ENCODE measurements at regions not wholly inside any gene's neighbourhood (a gene's known extent, or its start where the extent isn't known, plus 50 kb on each side); places are given as distances from the start of the nearest gene placed in this dataset.
"Not testable (repeated sequence)": the region's sequence is repeated elsewhere in the genome, so short reads cannot be mapped to it uniquely, and the experiment has no call there.

DNA sequence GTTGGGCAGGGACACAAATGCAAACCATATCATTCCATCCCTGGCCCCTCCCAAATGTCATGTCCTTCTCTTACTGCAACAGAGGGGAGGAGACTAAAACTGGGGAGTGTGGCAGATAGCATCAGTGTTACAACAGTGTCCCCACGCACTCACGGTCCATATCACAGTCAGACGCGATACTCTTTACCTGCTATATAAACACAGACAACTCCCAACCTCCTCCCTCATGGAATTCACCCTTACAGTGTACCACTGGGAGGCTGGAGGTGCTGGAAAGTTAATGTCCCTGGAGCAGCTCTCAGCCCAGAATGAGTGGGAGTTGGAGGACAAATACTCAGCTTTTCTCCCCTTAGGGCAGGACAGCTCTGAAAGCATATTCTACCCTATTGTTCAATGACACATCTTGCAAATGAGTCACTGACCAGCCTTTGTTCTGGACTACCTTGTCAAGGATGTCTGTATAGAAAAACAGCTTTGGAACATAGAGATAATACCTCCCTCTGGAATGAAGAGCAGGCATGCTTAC, 445.9 kb downstream of the SETD4 start:
- Mint-ChIP-seq H3K4me3 (no peak overlapping the region), H3K36me3 (ENCODE audit: low read depth) (no peaks in the 10 kb centered on the region), H3K9me3 (no peaks in the 10 kb centered on the region), H3K27ac (no peak overlapping the region), H3K27me3 (peaks cover 2% of the 10 kb centered on the region), H3K4me1 (ENCODE audit: low read depth) (peaks cover 9% of the 10 kb centered on the region)
- intact Hi-C loops (cut with micrococcal nuclease), result no loop called here

DNA sequence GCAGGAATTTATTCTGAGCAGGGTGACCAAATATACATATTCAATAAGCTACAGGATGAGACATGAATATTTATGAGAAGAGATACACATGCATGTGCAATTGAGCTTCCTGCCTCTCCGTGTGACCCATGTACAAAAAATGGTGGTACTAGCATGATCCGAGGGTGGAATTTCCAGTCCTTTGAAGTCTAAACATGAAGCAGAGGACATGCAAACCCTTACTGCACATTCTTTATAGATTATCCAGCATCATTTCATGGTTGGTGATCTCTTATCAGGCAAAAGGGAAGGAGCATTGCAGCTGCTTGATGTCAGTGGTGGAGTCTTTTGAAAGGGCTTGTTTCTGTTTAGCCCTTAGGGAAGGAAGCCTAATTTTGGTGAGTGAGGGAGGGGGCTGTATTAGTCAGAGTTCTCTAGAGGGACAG, 448.6 kb downstream of the SETD4 start:
- Mint-ChIP-seq H3K27ac (no peak overlapping the region), H3K9me3 (no peaks in the 10 kb centered on the region), H3K27me3 (no peaks in the 10 kb centered on the region), H3K36me3 (ENCODE audit: low read depth) (no peaks in the 10 kb centered on the region), H3K4me1 (ENCODE audit: low read depth) (peaks cover 9% of the 10 kb centered on the region), H3K4me3 (no peak overlapping the region)
- intact Hi-C loops (cut with micrococcal nuclease), result no loop called here

DNA sequence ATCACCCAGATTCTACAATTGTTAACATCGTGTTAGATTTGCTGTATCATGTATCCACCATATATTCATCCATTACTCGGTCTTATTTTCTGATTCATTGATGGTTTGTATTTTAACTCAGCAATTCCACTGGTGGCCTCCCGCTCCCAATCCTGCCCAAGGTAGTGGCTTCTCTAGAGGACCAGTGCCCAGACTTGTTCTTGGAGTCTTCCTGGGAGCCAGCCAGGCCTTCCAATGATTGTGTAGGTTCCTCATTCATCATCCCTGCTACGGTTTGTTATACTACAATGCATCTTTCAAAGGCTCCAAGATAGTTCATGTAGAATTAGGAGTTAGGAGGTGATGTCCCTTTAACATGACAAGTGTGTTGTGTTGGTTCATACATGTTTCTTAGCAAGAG, 451.1 kb downstream of the SETD4 start:
- H3K36me3 Mint-ChIP-seq (ENCODE audit: low read depth), result no peaks in the 10 kb centered on the region
- H3K4me3 Mint-ChIP-seq, result no peak overlapping the region
- no peaks in the 10 kb centered on the region for H3K9me3 Mint-ChIP-seq
- no peaks in the 10 kb centered on the region for H3K4me1 Mint-ChIP-seq (ENCODE audit: low read depth)
- H3K27ac Mint-ChIP-seq, result no peak overlapping the region
- intact Hi-C loops (cut with micrococcal nuclease), result no loop called here
- H3K27me3 Mint-ChIP-seq, result no peaks in the 10 kb centered on the region

DNA sequence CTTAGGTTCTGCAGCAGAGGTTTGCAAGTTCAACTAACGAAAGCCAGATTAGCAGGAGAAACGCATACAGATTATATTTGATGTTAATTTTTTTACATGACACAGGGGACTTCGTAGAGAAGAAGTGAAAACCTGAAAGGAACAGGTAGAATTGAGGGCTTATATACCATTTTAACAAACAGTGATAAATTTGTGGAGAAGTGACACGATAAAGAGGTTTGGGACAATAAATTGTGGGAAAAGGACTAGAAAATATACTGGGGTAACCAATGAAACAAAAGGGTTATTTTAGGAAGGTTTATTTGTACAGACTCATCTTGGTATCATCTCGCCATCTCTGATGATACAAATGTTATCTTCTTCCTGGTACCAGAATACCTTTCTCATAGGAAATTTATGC, 452.9 kb downstream of the SETD4 start:
- intact Hi-C loops (cut with micrococcal nuclease), result no loop called here
- Mint-ChIP-seq H3K36me3 (ENCODE audit: low read depth) (no peaks in the 10 kb centered on the region), H3K9me3 (no peaks in the 10 kb centered on the region), H3K27me3 (peaks cover 2% of the 10 kb centered on the region), H3K4me3 (no peak overlapping the region), H3K27ac (no peak overlapping the region), H3K4me1 (ENCODE audit: low read depth) (no peaks in the 10 kb centered on the region)

DNA sequence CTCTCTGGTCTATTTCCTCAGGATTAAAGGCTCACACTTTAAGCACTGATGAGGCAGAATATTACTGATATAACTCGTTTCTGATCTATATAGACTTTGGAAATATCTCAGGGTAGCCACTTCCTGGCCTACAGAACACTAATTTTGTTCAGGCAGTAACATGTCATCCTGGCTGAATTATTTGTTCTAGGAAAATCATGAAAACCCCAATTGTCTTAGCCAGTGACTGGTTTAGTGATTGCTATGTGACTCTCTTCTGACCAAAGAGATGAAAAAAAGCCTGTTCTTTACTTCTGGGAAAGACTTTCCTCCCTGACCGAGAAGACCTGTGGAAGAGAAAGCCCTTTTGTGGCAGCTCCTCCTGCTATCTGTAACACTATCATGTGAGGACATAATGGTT, 453.7 kb downstream of the SETD4 start:
- H3K27ac Mint-ChIP-seq, result no peak overlapping the region
- H3K36me3 Mint-ChIP-seq (ENCODE audit: low read depth), result no peaks in the 10 kb centered on the region
- H3K27me3 Mint-ChIP-seq, result peaks cover 4% of the 10 kb centered on the region
- H3K9me3 Mint-ChIP-seq, result no peaks in the 10 kb centered on the region
- intact Hi-C loops (cut with micrococcal nuclease), result no loop called here
- no peak overlapping the region for H3K4me3 Mint-ChIP-seq
- no peaks in the 10 kb centered on the region for H3K4me1 Mint-ChIP-seq (ENCODE audit: low read depth)

DNA sequence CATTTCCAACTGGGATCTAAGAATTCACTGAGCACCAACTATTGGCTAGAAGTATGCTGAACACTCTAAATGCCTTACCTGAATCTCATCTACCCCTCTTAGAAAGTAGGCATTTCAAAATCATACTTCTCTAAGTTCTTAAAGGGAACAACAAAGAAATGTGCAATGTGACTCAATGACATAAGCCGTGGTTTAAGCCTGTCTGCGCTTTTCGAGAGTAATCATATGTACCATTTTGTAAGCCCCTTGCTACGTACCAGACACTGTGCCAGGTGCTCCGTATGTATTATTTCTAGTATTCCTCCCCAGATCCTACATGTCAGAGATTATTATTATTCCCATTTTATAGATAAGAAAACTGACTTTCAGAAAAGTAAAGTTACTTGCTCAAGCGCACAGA, 454.2 kb downstream of the SETD4 start:
- Mint-ChIP-seq H3K36me3 (ENCODE audit: low read depth) (no peaks in the 10 kb centered on the region), H3K27ac (no peak overlapping the region), H3K4me3 (no peak overlapping the region), H3K9me3 (no peaks in the 10 kb centered on the region), H3K27me3 (peaks cover 4% of the 10 kb centered on the region), H3K4me1 (ENCODE audit: low read depth) (no peaks in the 10 kb centered on the region)
- intact Hi-C loops (cut with micrococcal nuclease), result no loop called here

DNA sequence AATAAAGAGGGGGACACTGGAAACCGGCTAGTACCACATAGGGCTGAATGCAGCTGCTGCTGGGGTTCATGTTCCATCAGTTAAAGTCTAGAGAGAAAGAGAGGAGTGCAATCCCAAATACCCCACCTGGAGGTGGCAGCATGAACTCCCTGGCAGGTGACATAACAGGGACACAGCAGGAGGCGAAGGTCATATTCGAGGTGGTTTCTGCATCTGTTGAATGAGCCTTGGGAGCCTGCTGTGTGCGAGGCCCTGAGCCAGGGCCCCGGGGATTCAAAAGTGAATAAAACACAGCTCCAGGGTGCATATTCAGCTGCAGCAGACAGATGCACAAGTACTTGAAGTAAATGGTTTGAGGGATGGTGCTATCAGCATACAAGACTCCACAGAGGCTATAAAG, 456.8 kb downstream of the SETD4 start:
- Mint-ChIP-seq H3K36me3 (ENCODE audit: low read depth) (no peaks in the 10 kb centered on the region), H3K27me3 (peaks cover 4% of the 10 kb centered on the region), H3K27ac (no peak overlapping the region), H3K4me3 (no peak overlapping the region), H3K4me1 (ENCODE audit: low read depth) (no peaks in the 10 kb centered on the region), H3K9me3 (no peaks in the 10 kb centered on the region)
- intact Hi-C loops (cut with micrococcal nuclease), result no loop called here

DNA sequence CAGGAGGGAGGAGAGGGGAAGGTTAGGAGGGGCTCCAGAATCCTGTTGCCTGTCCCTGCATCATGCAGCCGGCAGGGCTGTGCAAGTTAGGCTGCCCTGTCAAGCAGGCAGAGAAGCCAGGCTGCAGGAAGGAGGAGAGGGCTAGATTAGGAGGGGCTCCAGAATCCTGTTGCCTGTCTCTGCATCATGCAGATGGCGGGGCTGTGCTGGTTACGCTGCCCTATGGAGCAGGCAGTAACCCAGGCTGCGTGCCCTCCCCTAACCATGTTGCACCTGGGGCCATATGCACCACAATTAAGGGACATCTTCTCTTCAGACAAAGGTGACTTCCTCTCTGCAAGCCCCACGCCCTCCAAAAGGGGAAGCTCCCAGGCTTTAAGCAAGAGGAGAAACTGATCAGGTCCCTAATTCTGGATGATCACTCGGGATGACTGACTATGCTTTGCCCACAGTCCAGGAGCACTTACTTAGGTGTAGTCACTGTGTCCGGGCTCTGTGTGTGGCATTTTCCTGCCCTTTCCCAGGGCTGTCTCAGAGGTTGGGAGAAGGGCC, 457.4 kb downstream of the SETD4 start:
- intact Hi-C loops (cut with micrococcal nuclease), result no loop called here
- no peaks in the 10 kb centered on the region for H3K4me1 Mint-ChIP-seq (ENCODE audit: low read depth)

DNA sequence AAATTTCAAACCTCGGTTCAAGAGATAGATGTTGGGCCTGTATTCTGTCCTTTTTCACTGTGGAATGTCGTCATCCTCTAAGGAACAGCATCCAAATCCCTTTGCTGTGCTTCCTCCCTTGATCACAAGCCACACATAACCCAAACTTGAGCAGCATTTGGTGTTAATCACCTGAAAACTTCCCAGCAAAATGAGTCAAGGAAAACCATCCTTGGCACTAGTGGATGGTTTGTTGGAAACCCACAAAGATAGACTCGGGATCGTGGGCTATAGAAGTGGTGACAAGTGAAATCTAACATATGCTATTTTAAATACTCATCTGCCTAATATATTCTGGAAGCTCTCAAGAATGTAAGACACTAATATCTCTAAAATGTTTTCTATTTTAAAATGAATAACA, 459.1 kb downstream of the SETD4 start:
- Mint-ChIP-seq H3K36me3 (ENCODE audit: low read depth) (no peaks in the 10 kb centered on the region), H3K4me3 (no peak overlapping the region), H3K27ac (no peak overlapping the region), H3K4me1 (ENCODE audit: low read depth) (no peaks in the 10 kb centered on the region), H3K27me3 (peaks cover 8% of the 10 kb centered on the region), H3K9me3 (no peaks in the 10 kb centered on the region)
- intact Hi-C loops (cut with micrococcal nuclease), result no loop called here

More for the DNA sequence above, 457.4 kb downstream of the SETD4 start:
- Mint-ChIP-seq H3K4me3 (no peak overlapping the region), H3K36me3 (ENCODE audit: low read depth) (no peaks in the 10 kb centered on the region), H3K9me3 (no peaks in the 10 kb centered on the region), H3K27me3 (peaks cover 7% of the 10 kb centered on the region), H3K27ac (no peak overlapping the region)

DNA sequence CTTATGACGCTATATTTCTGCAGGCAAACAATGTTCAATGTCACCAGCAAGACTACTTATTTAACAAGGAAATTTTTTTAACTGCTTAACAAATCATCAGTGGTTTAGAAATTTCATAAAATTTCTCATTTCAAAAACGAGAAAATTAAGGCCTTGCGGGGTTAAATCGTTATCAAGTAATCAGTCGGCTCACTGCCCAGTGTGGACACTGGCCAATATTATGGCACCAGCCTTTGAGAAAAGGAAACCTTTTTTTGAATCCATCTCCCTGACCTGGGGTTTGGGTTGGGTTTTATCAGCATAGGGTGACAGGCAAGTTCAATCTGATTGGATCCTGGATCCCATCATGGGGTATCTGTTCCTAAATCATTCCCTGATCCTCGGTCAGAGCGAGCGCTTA, 461.2 kb downstream of the SETD4 start:
- H3K9me3 Mint-ChIP-seq, result no peaks in the 10 kb centered on the region
- no peak overlapping the region for H3K4me3 Mint-ChIP-seq
- no peaks in the 10 kb centered on the region for H3K4me1 Mint-ChIP-seq (ENCODE audit: low read depth)
- no peak overlapping the region for H3K27ac Mint-ChIP-seq
- no peaks in the 10 kb centered on the region for H3K36me3 Mint-ChIP-seq (ENCODE audit: low read depth)
- intact Hi-C loops (cut with micrococcal nuclease), result loop anchor here (10.0 kb wide), 1 partner anchor 64 kb away; no protein-coding TSS in a partner anchor
- H3K27me3 Mint-ChIP-seq, result peaks cover 8% of the 10 kb centered on the region

DNA sequence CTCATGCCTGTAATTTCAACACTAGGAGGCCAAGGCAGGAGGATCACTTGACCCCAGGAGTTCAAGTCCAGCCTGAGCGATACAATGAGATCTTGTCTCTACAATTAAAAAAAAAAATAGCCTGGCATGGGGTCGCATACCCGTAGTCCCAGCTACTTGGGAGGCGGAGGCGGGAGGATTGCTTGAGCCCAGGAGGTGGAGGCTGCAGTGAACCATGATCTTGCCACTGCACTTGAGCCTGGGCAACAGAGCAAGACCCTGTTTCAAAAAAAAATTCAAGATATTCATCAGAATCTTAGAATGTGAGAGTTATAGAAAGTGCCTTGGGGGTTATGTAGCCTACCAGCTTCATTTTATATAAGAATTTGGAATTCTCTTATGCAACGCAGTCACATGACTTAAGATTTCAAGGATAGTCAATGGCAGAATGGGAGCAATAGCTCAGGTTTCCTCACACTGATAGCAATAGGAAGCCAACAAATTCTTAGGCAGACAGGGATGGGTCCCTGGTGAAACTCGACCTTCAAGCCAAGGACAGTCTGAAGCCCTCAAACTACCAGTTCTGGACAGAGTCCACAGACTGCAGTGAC, 462.5 kb downstream of the SETD4 start:
- Mint-ChIP-seq H3K4me1 (ENCODE audit: low read depth) (no peaks in the 10 kb centered on the region), H3K9me3 (no peaks in the 10 kb centered on the region), H3K27me3 (peaks cover 12% of the 10 kb centered on the region), H3K4me3 (no peak overlapping the region), H3K27ac (no peak overlapping the region), H3K36me3 (ENCODE audit: low read depth) (no peaks in the 10 kb centered on the region)
- intact Hi-C loops (cut with micrococcal nuclease), result loop anchor here (10.0 kb wide), 1 partner anchor 63 kb away; no protein-coding TSS in a partner anchor

DNA sequence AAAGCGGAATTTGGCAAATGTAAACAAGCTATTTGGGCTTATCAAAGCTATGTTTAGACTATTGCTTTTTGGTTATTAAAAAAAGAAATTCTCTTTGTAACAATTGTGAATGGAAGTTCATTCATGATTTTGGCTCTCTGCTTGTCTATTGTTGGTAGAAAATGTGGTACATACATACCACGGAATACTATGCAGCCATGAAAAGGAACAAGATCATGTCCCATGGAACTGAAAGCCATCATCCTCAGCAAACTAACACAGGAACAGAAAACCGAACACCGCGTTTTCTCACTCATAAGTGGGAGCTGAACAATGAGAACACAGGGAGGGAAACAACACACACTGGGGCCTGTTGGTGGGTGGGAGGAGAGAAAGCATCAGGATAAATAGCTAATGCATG, 465.4 kb downstream of the SETD4 start:
- Mint-ChIP-seq H3K4me3 (no peak overlapping the region), H3K4me1 (ENCODE audit: low read depth) (no peaks in the 10 kb centered on the region), H3K27me3 (peaks cover 8% of the 10 kb centered on the region), H3K36me3 (ENCODE audit: low read depth) (no peaks in the 10 kb centered on the region), H3K27ac (no peak overlapping the region), H3K9me3 (no peaks in the 10 kb centered on the region)
- intact Hi-C loops (cut with micrococcal nuclease), result loop anchor here (10.0 kb wide), 1 partner anchor 60 kb away; no protein-coding TSS in a partner anchor

DNA sequence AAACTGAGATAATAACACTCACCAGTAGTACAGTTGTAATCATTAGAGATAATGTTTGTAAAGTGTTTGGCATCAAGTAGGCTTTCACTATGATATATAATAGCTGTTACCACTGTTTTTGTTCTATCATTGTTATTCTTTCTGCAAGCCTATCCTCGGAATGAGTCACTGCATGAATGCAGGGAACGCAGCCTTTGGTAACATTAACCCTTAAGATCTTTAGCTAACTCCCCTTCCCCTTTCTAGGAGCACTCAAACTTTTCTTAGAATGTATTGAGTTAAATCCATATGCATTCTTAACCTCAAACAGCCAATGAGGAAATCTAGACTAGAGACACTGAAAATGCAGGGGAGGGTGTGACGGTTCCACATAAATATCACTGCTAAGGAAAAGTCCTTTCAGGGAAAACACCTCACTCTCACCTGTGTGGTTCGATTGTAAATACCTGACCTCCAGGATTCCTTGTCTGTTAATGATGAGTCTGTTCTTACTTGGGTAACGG, 467.3 kb downstream of the SETD4 start:
- Mint-ChIP-seq H3K27me3 (peaks cover 5% of the 10 kb centered on the region), H3K27ac (no peak overlapping the region), H3K4me3 (no peak overlapping the region), H3K9me3 (no peaks in the 10 kb centered on the region), H3K36me3 (ENCODE audit: low read depth) (no peaks in the 10 kb centered on the region), H3K4me1 (ENCODE audit: low read depth) (no peaks in the 10 kb centered on the region)
- intact Hi-C loops (cut with micrococcal nuclease), result loop anchor here (10.0 kb wide), 1 partner anchor 58 kb away; no protein-coding TSS in a partner anchor

DNA sequence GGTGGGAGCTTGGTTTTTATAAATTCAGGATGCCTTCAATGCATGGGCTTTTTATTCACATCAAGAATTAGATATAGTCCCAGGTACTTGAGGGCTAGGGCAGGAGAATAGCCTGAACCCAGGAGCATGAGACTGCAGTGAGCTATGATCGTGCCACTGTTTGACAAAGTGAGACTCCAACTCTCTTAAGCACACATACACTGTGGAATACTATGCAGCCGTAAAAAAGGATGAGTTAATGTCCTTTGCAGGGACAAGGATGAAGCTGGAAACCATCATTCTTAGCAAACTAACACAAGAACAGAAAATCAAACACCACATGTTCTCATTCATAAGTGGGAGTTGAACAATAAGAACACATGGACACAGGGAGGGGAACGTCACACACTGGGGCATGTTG, 470.0 kb downstream of the SETD4 start:
- H3K36me3 Mint-ChIP-seq (ENCODE audit: low read depth); H3K4me1 Mint-ChIP-seq (ENCODE audit: low read depth); H3K27me3 Mint-ChIP-seq; H3K4me3 Mint-ChIP-seq; H3K9me3 Mint-ChIP-seq; H3K27ac Mint-ChIP-seq: not testable (repeated sequence)
- intact Hi-C loops (cut with micrococcal nuclease), result loop anchor here (10.0 kb wide), 1 partner anchor 55 kb away; no protein-coding TSS in a partner anchor

All from dendritic cell treated with granulocyte-macrophage colony-stimulating factor and Interleukin-4, amounts not matched to agents 40 ng/mL and 50 ng/mL, for 4 days (primary cell).